Ishikawa (cell line): ENCODE measurements at regions not wholly inside any gene's neighbourhood (a gene's known extent, or its start where the extent isn't known, plus 50 kb on each side); places are given as distances from the start of the nearest gene placed in this dataset.

Experiments used
- CEBPB ChIP-seq: IDR thresholded peaks from 2 replicates; pipeline ENCODE4 v1.6.1; 2012
- CREB1 ChIP-seq: IDR thresholded peaks from 2 replicates; pipeline ENCODE4 v1.6.1; 2012; ENCODE audit warnings: low read depth
- EGR1 ChIP-seq: IDR thresholded peaks from 2 replicates; pipeline ENCODE4 v1.6.1; 2012
- EP300 ChIP-seq: IDR thresholded peaks from 2 replicates; pipeline ENCODE4 v1.6.1; 2012; ENCODE audit warnings: borderline replicate concordance
- FOXM1 ChIP-seq: IDR thresholded peaks from 2 replicates; pipeline ENCODE4 v1.6.1; 2012; ENCODE audit warnings: low read depth, borderline replicate concordance
- MAX ChIP-seq: IDR thresholded peaks from 2 replicates; pipeline ENCODE4 v1.6.1; 2012
- NFIC ChIP-seq: IDR thresholded peaks from 2 replicates; pipeline ENCODE4 v1.6.1; 2012
- RAD21 ChIP-seq: IDR thresholded peaks from 2 replicates; pipeline ENCODE4 v1.6.1; 2012; ENCODE audit warnings: low read depth
- TAF1 ChIP-seq: IDR thresholded peaks from 2 replicates; pipeline ENCODE4 v1.6.1; 2012; ENCODE audit warnings: low read depth, mild to moderate bottlenecking
- TCF12 ChIP-seq: IDR thresholded peaks from 2 replicates; pipeline ENCODE4 v1.6.1; 2012; ENCODE audit warnings: low read depth
- TEAD4 ChIP-seq: IDR thresholded peaks from 2 replicates; pipeline ENCODE4 v1.6.1; 2012
- USF1 ChIP-seq: IDR thresholded peaks from 2 replicates; pipeline ENCODE4 v1.6.1; 2012
- YY1 ChIP-seq: IDR thresholded peaks from 2 replicates; pipeline ENCODE4 v1.6.1; 2012; ENCODE audit warnings: low read depth
- ZBTB7A ChIP-seq: IDR thresholded peaks from 2 replicates; pipeline ENCODE4 v1.6.1; 2012; ENCODE audit warnings: low read depth
- TF ChIP-seq, protein P1 (sequence below): IDR thresholded peaks from 2 replicates; pipeline ENCODE4 v1.6.1; 2012; ENCODE audit warnings: low read depth, mild to moderate bottlenecking

DNA sequence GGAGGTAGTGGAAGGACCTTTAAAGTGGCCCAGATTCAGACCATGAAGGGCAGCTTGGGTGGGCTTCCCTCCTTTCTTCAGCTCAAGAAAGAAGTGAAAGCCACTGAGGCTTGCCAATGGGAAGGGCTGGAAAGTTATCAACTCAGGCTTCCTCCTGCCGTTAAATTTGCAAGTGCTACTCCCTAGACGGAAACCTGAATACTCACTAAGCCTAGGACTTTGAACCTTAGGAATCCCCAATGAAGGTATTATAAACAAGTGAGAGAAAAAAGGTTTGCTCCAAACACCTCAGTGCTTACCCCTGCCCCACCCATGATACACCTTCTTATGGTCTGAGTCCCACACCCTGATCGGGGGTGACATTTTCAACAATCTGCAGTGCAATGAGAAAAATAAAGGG is 396.4 kb downstream of the SHQ1 start:
- TF ChIP-seq NFIC: no peak
- no peak for TF ChIP-seq MAX
- no peak for TF ChIP-seq CREB1
- TF ChIP-seq CEBPB: no peak
- no peak for TF ChIP-seq TCF12
- TF ChIP-seq ZBTB7A: no peak
- no peak for TF ChIP-seq USF1
- no peak for TF ChIP-seq TEAD4
- TF ChIP-seq EP300: no peak
- TF ChIP-seq TAF1: no peak
- TF ChIP-seq EGR1: no peak
- TF ChIP-seq, protein P1, sequence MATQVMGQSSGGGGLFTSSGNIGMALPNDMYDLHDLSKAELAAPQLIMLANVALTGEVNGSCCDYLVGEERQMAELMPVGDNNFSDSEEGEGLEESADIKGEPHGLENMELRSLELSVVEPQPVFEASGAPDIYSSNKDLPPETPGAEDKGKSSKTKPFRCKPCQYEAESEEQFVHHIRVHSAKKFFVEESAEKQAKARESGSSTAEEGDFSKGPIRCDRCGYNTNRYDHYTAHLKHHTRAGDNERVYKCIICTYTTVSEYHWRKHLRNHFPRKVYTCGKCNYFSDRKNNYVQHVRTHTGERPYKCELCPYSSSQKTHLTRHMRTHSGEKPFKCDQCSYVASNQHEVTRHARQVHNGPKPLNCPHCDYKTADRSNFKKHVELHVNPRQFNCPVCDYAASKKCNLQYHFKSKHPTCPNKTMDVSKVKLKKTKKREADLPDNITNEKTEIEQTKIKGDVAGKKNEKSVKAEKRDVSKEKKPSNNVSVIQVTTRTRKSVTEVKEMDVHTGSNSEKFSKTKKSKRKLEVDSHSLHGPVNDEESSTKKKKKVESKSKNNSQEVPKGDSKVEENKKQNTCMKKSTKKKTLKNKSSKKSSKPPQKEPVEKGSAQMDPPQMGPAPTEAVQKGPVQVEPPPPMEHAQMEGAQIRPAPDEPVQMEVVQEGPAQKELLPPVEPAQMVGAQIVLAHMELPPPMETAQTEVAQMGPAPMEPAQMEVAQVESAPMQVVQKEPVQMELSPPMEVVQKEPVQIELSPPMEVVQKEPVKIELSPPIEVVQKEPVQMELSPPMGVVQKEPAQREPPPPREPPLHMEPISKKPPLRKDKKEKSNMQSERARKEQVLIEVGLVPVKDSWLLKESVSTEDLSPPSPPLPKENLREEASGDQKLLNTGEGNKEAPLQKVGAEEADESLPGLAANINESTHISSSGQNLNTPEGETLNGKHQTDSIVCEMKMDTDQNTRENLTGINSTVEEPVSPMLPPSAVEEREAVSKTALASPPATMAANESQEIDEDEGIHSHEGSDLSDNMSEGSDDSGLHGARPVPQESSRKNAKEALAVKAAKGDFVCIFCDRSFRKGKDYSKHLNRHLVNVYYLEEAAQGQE: no peak
- no peak for TF ChIP-seq YY1

DNA sequence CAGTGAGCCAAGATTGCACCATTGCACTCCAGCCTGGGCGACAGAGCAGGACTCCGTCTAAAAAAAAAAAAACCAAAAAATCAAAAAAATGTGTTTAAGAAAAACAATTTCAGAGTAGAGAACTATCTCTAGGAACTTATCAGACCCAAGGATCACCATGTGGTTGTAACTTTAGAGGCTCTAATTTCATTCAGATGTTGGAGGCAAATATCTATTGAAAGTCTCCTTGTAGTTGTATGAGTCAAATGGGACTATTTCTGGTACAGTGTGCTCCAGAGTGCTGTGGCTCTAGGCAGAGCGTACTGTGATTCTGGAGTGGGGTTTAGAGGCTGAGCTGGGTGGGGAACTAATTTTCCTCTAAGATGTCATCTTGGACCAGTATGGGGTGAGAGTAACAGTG is 398.7 kb downstream of the SHQ1 start:
- TF ChIP-seq CEBPB (no peak), EP300 (no peak), RAD21 (no peak)

- no peak for TF ChIP-seq TEAD4
- no peak for TF ChIP-seq CEBPB
- no peak for TF ChIP-seq RAD21
Measured at GRCh38 chr3:72448858-72449257, 399.4 kb downstream of the SHQ1 start.

DNA sequence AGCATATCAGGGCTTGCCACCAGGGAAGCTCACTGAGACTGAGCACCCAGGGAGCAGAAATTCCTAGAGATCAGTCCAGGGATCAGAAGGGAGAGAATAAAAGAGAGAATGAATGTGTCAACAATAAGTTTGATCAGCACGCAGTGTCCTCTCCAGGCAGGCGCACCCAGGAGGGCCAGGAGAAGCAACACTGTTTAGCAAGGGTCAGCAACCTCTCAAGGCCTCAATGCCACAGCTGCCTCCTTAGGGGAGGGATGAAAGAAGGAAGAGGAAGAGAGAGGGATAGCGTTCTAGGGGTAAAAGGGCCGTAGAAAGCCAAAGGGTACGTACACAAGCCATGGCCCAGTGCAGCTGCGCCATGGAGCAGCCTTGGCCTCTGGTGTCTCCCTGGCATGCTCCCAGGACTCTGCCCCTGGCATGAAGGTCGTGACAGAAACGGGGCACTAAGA is 399.8 kb downstream of the SHQ1 start:
- TF ChIP-seq TCF12 (no peak), CEBPB (no peak), NFIC (no peak), CREB1 (no peak), ZBTB7A (no peak), EP300 (no peak), TEAD4 (no peak), TAF1 (no peak), FOXM1 (no peak), MAX (no peak)
- TF ChIP-seq, protein P1: no peak

DNA sequence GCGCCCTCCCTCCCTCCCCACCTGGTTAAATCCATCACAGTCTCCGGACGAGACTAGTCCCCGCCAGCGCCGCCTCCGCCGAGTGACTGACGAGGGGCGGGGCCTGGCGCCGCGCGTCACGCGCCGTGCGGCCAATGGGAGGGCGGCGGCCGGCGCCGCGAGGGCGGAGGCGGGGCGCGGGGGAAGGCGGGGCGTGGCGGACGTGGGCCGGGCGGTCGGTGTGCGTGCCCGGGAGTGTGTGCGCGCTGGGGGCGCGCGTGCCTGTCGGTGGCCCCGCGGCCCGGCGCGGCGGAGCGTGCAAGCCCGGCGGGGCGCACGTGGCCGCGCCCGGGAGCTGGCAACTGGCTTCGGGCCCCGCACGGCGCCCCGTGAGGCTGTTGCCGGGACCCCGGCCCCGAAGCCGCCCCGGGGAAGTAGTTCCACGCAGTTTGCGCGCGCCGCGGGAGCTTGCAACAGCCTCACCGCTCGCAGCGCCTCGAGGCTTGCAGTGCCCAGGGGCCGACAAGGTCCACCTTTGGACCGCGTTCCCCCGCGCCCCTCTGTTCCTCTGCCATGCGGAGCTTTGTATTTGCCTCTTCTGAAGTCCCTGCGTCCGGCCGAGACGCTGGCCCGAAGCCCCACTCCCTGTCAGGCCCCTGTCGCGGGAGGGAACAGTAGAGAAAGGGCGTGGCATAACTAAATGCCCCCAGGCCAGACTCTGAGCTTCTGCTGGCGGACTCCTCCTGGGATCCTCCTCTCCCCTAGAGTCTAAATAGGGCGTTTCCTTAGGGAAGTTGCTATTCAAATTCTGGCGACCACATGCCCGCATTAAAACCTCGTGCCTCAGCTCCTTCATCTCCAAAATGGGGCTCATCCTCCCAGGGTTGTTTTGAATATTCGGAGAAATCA is 400.9 kb downstream of the SHQ1 start:
- no peak for TF ChIP-seq TCF12
- TF ChIP-seq MAX: peak; percentile 80

- TF ChIP-seq, protein P1: no peak
- TF ChIP-seq MAX (peak; percentile 50), TAF1 (0 out of 2 replicates have a peak, but pooled peaks have one; percentile 24), ZBTB7A (peak; percentile 60), CREB1 (no peak), EGR1 (no peak)
Measured at GRCh38 chr3:72446218-72447058, 401.8 kb downstream of the SHQ1 start, which contains the start of gene RYBP. Gene RYBP (minus strand): TSS chr3:72446621.
